ENCODE measurements at regions not wholly inside any gene's neighbourhood (a gene's known extent, or its start where the extent isn't known, plus 50 kb on each side); places are given as distances from the start of the nearest gene placed in this dataset.

GRCh38 chr2:236654496-236654895 lies 84.9 kb downstream of the ACKR3 start:
- no peak for TF ChIP-seq CTCF (IDR thresholded peaks at IDR 0.05; ENCODE audit: low read depth, low read length, missing control alignments)
- no peak for DNase-seq (ENCODE audit: low read depth)
- no peak overlapping the region for H3K4me3 ChIP-seq (ENCODE audit: low read depth, low read length)

GRCh38 chr2:236656166-236656565 lies 86.5 kb downstream of the ACKR3 start:
- no peak overlapping the region for H3K4me3 ChIP-seq (ENCODE audit: low read depth, low read length)
- TF ChIP-seq CTCF (IDR thresholded peaks at IDR 0.05; ENCODE audit: low read depth, low read length, missing control alignments), result no peak
- no peak for DNase-seq (ENCODE audit: low read depth)

GRCh38 chr2:236656721-236657120 lies 87.1 kb downstream of the ACKR3 start:
- DNase-seq (ENCODE audit: low read depth), result no peak
- no peak overlapping the region for H3K4me3 ChIP-seq (ENCODE audit: low read depth, low read length)
- TF ChIP-seq CTCF (IDR thresholded peaks at IDR 0.05; ENCODE audit: low read depth, low read length, missing control alignments), result no peak

- DNase-seq (ENCODE audit: low read depth), result no peak
- no peak for TF ChIP-seq CTCF (IDR thresholded peaks at IDR 0.05; ENCODE audit: low read depth, low read length, missing control alignments)
- H3K4me3 ChIP-seq (ENCODE audit: low read depth, low read length), result no peak overlapping the region
These were observed 87.6 kb downstream of the ACKR3 start for GRCh38 chr2:236657215-236657614.

GRCh38 chr2:236657801-236658200 lies 88.2 kb downstream of the ACKR3 start:
- DNase-seq (ENCODE audit: low read depth), result no peak
- H3K4me3 ChIP-seq (ENCODE audit: low read depth, low read length), result no peak overlapping the region
- no peak for TF ChIP-seq CTCF (IDR thresholded peaks at IDR 0.05; ENCODE audit: low read depth, low read length, missing control alignments)

- DNase-seq (ENCODE audit: low read depth), result no peak
- no peak overlapping the region for H3K4me3 ChIP-seq (ENCODE audit: low read depth, low read length)
- no peak for TF ChIP-seq CTCF (IDR thresholded peaks at IDR 0.05; ENCODE audit: low read depth, low read length, missing control alignments)
These were observed 89.5 kb downstream of the ACKR3 start for GRCh38 chr2:236658974-236659757.

GRCh38 chr2:236659758-236660150 lies 90.1 kb downstream of the ACKR3 start:
- no peak for TF ChIP-seq CTCF (IDR thresholded peaks at IDR 0.05; ENCODE audit: low read depth, low read length, missing control alignments)
- no peak overlapping the region for H3K4me3 ChIP-seq (ENCODE audit: low read depth, low read length)
- no peak for DNase-seq (ENCODE audit: low read depth)

All from GM12864 (cell line).